Transverse colon (tissue), 4 donors: ENCODE measurements at regions not wholly inside any gene's neighbourhood (a gene's known extent, or its start where the extent isn't known, plus 50 kb on each side); places are given as distances from the start of the nearest gene placed in this dataset.
A peak's percentile ranks its signal among the peaks of the same experiment; 100 is the strongest.

ENCODE experiments used
- DNase-seq: peaks from one replicate; pipeline ENCODE4 v3.0.0-alpha.2; 2019
- H3K27ac ChIP-seq, 4 donors: fragments of 200-600 bp; sonication (generic); 2 replicates each; pipeline ENCODE4 v1.5.1; 2016 to 2018; ENCODE audit warnings: inconsistent platforms in 4 of 4
- H3K27me3 ChIP-seq: fragments of 200-600 bp; sonication (generic); 2 replicates; pipeline ENCODE4 v1.5.1; 2017; ENCODE audit warnings: inconsistent platforms
- H3K36me3 ChIP-seq, 4 donors: fragments of 200-600 bp; sonication (generic); 2 replicates each; pipeline ENCODE4 v1.5.1; 2017 to 2019; ENCODE audit warnings: inconsistent platforms in 4 of 4
- H3K4me1 ChIP-seq, 4 donors: fragments of 200-600 bp; sonication (generic); 2 replicates each; pipeline ENCODE4 v1.5.1; 2017 to 2020; ENCODE audit warnings: inconsistent platforms in 4 of 4
- H3K4me3 ChIP-seq, 4 donors: fragments of 200-600 bp; sonication (generic); 1 replicate in 1 of 4; 2 replicates in 3 of 4; pipeline versions ENCODE4 v1.5.1 to v1.6.1; 2017 to 2019; ENCODE audit warnings: inconsistent platforms in 4 of 4
- H3K9me3 ChIP-seq, 2 donors: fragments of 200-600 bp; sonication (generic); 2 replicates each; pipeline ENCODE4 v1.5.1; 2017 to 2019; ENCODE audit warnings: inconsistent platforms in 2 of 2
- EP300 ChIP-seq: sonication (generic); formaldehyde crosslinking; IDR thresholded peaks from one replicate; pipeline ENCODE4 v1.6.1; 2017; ENCODE audit warnings: antibody characterized with exemption, low read depth
- POLR2A ChIP-seq: fragments of 450-650 bp; IDR thresholded peaks from one replicate; pipeline ENCODE4 v1.6.1; 2016; ENCODE audit warnings: antibody characterized with exemption, mild to moderate bottlenecking, moderate library complexity
- POLR2AphosphoS5 ChIP-seq, 3 donors: sonication (generic); formaldehyde crosslinking; IDR thresholded peaks; one replicate each; pipeline ENCODE4 v1.6.1; 2016; ENCODE audit warnings: antibody characterized with exemption in 3 of 3
- WGBS, 2 donors: methylation state at CpG; one replicate each; pipeline ENCODE4 v1.1.5; 2018; ENCODE audit warnings: low coverage in 1 of 2; 5-methylcytosine and 5-hydroxymethylcytosine counted together
- in situ Hi-C, 4 donors: fragments of 200-750 bp; cut with MboI; loops; one replicate each; pipeline versions ENCODE4 v1.15.0 to v1.15.1; 2017; ENCODE audit warnings: low sequenced_read_pairs in 3 of 4, low pct_ligation_motif_present in 1 of 4, low pct_unique_long_range_greater_than_20kb in 1 of 4
- intact Hi-C: fragments of 100-400 bp; cut with DNase I; formaldehyde crosslinking; loops from one replicate; pipeline ENCODE4 v1.15.1; 2023; ENCODE audit warnings: low total_unique reads
- TF ChIP-seq, protein P1 (sequence below), 5 experiments: fragments of 200-600 bp in 3 of 5; fragments of 450-650 bp in 2 of 5; sonication (generic) in 3 of 5; IDR thresholded peaks; 1 replicate in 2 of 5; 2 replicates in 3 of 5; pipeline ENCODE4 v1.5.1; 2016 to 2017; ENCODE audit warnings: antibody characterized with exemption in 5 of 5, inconsistent platforms in 3 of 5, mild to moderate bottlenecking in 2 of 5, moderate library complexity in 1 of 5

DNA sequence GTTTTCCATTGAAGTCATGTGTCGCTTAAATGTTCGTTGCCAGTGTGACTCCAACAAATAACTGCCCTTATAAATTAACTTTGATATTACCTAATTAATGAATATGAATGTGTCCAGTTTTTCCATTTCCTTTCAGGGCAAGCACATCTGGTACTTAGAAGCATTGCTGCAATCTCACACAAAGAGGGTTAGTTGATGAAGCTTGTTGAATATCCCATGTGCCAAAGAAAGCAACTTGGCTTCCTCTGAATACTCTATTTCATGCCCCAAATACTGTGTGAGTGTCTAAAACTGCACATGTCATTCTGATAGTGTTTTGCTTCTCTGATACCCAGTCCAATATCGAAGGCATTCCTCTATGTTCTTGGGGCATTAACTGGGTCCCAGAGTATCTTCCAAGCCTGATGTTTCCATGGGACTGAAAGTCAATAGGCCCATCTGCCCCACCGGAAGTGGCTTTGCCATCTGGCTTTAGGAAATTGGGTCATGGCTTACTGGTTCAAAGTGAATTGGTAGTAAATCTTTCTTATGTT lies 75.8 kb upstream of the CNTN1 start:
- no peaks in the 10 kb centered on the region for H3K9me3 ChIP-seq
- H3K27ac ChIP-seq: no peak overlapping the region
- H3K4me3 ChIP-seq: no peak overlapping the region
- no peaks in the 10 kb centered on the region for H3K4me1 ChIP-seq
- no peaks in the 10 kb centered on the region for H3K36me3 ChIP-seq
- no peaks in the 10 kb centered on the region for H3K27me3 ChIP-seq
- DNase-seq: no peak
- in situ Hi-C loops (loop anchor here in 1 of 4 donors (10.0 kb wide), 1 partner anchor 308 kb away; no protein-coding TSS in a partner anchor), intact Hi-C loops (no loop called here)
- no peak for TF ChIP-seq POLR2A
- no peak for TF ChIP-seq EP300
- no peak for TF ChIP-seq POLR2AphosphoS5 (IDR thresholded peaks at IDR 0.05)
- TF ChIP-seq, protein P1, sequence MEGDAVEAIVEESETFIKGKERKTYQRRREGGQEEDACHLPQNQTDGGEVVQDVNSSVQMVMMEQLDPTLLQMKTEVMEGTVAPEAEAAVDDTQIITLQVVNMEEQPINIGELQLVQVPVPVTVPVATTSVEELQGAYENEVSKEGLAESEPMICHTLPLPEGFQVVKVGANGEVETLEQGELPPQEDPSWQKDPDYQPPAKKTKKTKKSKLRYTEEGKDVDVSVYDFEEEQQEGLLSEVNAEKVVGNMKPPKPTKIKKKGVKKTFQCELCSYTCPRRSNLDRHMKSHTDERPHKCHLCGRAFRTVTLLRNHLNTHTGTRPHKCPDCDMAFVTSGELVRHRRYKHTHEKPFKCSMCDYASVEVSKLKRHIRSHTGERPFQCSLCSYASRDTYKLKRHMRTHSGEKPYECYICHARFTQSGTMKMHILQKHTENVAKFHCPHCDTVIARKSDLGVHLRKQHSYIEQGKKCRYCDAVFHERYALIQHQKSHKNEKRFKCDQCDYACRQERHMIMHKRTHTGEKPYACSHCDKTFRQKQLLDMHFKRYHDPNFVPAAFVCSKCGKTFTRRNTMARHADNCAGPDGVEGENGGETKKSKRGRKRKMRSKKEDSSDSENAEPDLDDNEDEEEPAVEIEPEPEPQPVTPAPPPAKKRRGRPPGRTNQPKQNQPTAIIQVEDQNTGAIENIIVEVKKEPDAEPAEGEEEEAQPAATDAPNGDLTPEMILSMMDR (IDR thresholded peaks at IDR 0.05): no peak
- 67 to 75% methylated on average over 3 to 4 of the region's 4 CpGs for WGBS, 2 donors

DNA sequence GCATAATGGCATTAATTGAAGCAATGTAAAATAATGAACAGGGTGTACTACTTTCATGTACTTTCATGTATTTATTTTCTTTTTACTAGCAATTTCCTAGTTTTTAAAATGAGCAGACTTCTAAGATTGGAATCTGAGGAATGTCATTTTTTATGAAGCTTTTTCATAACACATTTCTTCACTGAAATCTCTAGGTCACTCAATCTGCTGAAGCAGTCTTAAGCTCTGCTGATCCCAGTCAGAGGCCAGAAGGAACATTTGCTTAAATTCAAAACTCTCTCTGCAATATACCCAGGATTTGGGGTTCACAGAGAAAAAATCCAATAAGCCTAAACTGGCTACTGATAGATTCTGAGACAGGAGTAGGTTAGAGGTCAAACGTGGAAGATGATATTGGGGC lies 73.6 kb upstream of the CNTN1 start:
- Histone ChIP-seq H3K4me1 (no peaks in the 10 kb centered on the region), H3K4me3 (no peak overlapping the region), H3K9me3 (no peaks in the 10 kb centered on the region), H3K27ac (no peak overlapping the region), H3K27me3 (no peaks in the 10 kb centered on the region), H3K36me3 (no peaks in the 10 kb centered on the region)
- intact Hi-C loops (no loop called here), in situ Hi-C loops (loop anchor here in 1 of 4 donors (10.0 kb wide), 1 partner anchor 306 kb away; no protein-coding TSS in a partner anchor)
- no peak for DNase-seq
- WGBS, 2 donors: 80 to 83% methylated on average over 1 of the region's 1 CpG
- no peak for TF ChIP-seq EP300
- TF ChIP-seq POLR2AphosphoS5 (IDR thresholded peaks at IDR 0.05): no peak

DNA sequence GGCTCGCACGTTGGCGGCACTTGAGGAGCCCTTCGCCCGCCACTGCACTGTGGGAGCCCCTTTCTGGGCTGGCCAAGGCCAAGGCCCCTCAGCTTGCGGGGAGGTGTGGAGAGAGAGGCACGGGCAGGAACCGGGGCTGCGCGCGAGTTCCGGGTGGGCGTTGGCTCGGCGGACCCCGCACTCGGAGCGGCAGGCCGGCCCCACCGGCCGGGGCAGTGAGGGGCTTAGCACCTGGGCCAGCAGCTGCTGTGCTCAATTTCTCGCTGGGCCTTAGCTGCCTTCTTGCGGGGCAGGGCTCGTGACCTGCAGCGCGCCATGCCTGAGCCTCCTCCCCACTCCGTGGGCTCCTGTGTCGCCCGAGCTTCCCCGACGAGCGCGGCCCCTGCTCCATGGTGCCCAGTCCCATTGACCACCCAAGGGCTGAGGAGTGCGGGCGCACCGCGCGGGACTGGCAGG lies 71.6 kb upstream of the CNTN1 start:
- 93% methylated on average over 23 of the region's 38 CpGs; no CpG with 5 or more reads in 1 of the 2 donors for WGBS, 2 donors
- Histone ChIP-seq H3K9me3 (no peaks in the 10 kb centered on the region), H3K4me1 (no peaks in the 10 kb centered on the region), H3K36me3 (no peaks in the 10 kb centered on the region), H3K4me3 (no peak overlapping the region), H3K27me3 (no peaks in the 10 kb centered on the region), H3K27ac (no peak overlapping the region)
- in situ Hi-C loops (loop anchor here in 3 of 4 donors (5.0 to 10.0 kb wide), 2 partner anchors 302 to 304 kb away; no protein-coding TSS in a partner anchor), intact Hi-C loops (loop anchor here (10.0 kb wide), 1 partner anchor 304 kb away; no protein-coding TSS in a partner anchor)
- no peak for TF ChIP-seq POLR2A
- no peak for TF ChIP-seq EP300
- no peak for TF ChIP-seq POLR2AphosphoS5 (IDR thresholded peaks at IDR 0.05)
- TF ChIP-seq, protein P1 (IDR thresholded peaks at IDR 0.05): no peak
- no peak for DNase-seq

DNA sequence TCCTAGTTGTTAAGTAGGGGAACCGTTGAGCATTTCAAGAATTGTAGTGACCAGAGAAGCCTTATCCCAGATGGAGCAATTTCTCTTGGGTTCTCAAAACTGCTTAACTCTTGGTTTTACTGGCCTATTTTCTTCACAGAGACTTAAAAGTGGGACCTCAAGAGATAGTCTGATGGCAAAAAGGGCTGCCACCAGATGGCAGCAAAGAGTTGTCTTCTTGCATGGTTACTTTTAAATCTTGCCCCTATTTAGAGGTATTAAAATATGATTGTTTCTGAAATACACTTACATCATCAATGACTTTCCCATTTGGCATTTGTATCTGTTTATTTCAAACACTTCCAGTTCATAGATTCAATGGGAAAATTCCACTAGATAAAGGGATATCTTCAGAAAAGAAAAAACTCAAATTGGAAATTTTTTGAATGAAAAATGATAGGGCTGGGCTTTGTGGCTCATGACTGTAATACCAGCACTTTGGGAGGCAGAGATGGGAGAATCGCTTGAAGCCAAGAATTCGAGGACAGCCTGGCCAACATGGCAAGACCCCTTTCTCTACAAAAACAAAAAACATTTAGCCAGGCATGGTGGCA lies 69.9 kb upstream of the CNTN1 start:
- Histone ChIP-seq H3K36me3 (no peaks in the 10 kb centered on the region), H3K9me3 (no peaks in the 10 kb centered on the region), H3K27ac (no peak overlapping the region), H3K27me3 (no peaks in the 10 kb centered on the region), H3K4me1 (no peaks in the 10 kb centered on the region), H3K4me3 (no peak overlapping the region)
- peak; percentile 41 for DNase-seq
- TF ChIP-seq EP300: no peak
- TF ChIP-seq POLR2A: no peak
- TF ChIP-seq POLR2AphosphoS5 (IDR thresholded peaks at IDR 0.05): no peak
- TF ChIP-seq, protein P1 (IDR thresholded peaks at IDR 0.05): peak; percentile 46 to 71 (median 69)
- WGBS, 2 donors: 23 to 31% methylated on average over 3 of the region's 3 CpGs
- intact Hi-C loops (loop anchor here (10.0 kb wide), 1 partner anchor 302 kb away; no protein-coding TSS in a partner anchor), in situ Hi-C loops (loop anchor here in 3 of 4 donors (5.0 to 10.0 kb wide), 2 partner anchors 300 to 302 kb away; no protein-coding TSS in a partner anchor)
